ENCODE measurements at regions not wholly inside any gene's neighbourhood (a gene's known extent, or its start where the extent isn't known, plus 50 kb on each side); places are given as distances from the start of the nearest gene placed in this dataset.

DNA sequence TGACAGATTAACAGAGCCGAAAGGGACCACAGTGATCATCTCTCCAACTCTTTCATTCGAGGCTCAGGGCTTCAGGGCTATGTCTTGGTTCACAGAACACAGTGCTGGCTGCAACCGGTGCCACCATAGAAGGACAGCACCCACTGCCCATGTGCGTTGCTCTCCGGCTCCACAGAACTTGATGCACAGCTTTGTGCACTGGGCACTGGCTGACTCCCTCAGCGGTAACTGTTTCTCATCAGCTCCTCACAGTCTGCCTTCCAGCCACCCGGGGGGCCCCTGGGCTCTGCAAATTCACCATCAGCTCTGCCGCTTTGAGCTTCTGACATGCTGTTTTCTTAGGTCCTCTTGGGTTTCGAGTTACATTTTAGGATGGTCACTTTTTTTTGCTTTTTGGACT is 124.3 kb upstream of the RAB12 start:
- no peak overlapping the region for H3K27ac Mint-ChIP-seq (ENCODE audit: unreplicated experiment)
- H3K36me3 Mint-ChIP-seq (ENCODE audit: low read depth): no peaks in the 10 kb centered on the region
- no peak for DNase-seq (ENCODE audit: low spot score)
- H3K4me3 Mint-ChIP-seq (ENCODE audit: unreplicated experiment): no peak overlapping the region
- H3K4me1 Mint-ChIP-seq (ENCODE audit: low read depth): no peaks in the 10 kb centered on the region
- TF ChIP-seq, protein P1, sequence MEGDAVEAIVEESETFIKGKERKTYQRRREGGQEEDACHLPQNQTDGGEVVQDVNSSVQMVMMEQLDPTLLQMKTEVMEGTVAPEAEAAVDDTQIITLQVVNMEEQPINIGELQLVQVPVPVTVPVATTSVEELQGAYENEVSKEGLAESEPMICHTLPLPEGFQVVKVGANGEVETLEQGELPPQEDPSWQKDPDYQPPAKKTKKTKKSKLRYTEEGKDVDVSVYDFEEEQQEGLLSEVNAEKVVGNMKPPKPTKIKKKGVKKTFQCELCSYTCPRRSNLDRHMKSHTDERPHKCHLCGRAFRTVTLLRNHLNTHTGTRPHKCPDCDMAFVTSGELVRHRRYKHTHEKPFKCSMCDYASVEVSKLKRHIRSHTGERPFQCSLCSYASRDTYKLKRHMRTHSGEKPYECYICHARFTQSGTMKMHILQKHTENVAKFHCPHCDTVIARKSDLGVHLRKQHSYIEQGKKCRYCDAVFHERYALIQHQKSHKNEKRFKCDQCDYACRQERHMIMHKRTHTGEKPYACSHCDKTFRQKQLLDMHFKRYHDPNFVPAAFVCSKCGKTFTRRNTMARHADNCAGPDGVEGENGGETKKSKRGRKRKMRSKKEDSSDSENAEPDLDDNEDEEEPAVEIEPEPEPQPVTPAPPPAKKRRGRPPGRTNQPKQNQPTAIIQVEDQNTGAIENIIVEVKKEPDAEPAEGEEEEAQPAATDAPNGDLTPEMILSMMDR (IDR thresholded peaks at IDR 0.05): no peak
- peaks cover 11% of the 10 kb centered on the region for H3K27me3 Mint-ChIP-seq (ENCODE audit: low read depth)
- peaks cover 1% of the 10 kb centered on the region for H3K9me3 Mint-ChIP-seq (ENCODE audit: low read depth)

DNA sequence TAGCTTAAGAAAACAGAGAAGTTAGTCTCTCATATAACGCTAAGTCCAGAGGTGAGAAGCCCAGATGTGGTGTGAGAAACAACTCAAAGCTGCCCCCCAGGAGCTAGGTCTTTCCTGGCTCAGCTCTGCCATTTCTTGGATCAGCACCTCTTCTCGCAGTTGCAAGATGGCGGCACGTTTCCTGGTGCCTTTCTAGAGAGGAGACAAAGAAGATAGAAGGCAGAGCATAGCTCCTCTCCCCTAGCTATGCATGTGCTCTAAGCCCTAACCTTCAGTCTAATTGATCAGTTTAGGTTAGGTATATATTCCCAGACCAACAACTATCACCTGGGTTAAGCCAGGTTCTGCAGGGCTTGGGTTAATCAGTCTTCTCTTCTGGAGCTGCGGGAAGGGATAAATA is 119.5 kb upstream of the RAB12 start:
- peaks cover 1% of the 10 kb centered on the region for H3K36me3 Mint-ChIP-seq (ENCODE audit: low read depth)
- no peak overlapping the region for H3K4me3 Mint-ChIP-seq (ENCODE audit: unreplicated experiment)
- no peaks in the 10 kb centered on the region for H3K4me1 Mint-ChIP-seq (ENCODE audit: low read depth)
- H3K27ac Mint-ChIP-seq (ENCODE audit: unreplicated experiment): no peak overlapping the region
- TF ChIP-seq, protein P1 (IDR thresholded peaks at IDR 0.05): no peak
- no peak for DNase-seq (ENCODE audit: low spot score)
- peaks cover 32% of the 10 kb centered on the region for H3K27me3 Mint-ChIP-seq (ENCODE audit: low read depth)
- H3K9me3 Mint-ChIP-seq (ENCODE audit: low read depth): peaks cover 6% of the 10 kb centered on the region

DNA sequence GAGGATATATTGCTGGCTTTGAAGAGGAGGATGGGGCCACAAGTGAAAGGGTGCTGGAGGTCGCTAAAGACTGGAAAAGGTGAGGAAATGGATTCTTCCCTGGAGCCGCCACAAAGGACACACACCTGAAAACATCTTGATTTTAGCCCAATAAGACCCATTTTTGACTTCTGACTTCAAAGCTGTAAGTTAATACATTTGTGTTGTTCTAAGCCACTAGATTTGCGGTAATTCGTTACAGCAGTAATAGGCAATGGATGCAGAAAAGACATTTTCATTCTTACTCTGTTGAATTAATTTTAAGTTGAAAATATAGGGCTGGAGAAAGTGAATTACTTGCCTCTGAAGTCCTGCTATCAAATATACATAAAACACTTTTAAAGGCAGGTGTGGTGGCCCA is 117.7 kb upstream of the RAB12 start:
- DNase-seq (ENCODE audit: low spot score): no peak
- H3K27ac Mint-ChIP-seq (ENCODE audit: unreplicated experiment): no peak overlapping the region
- H3K4me3 Mint-ChIP-seq (ENCODE audit: unreplicated experiment): no peak overlapping the region
- peaks cover 6% of the 10 kb centered on the region for H3K9me3 Mint-ChIP-seq (ENCODE audit: low read depth)
- TF ChIP-seq, protein P1 (IDR thresholded peaks at IDR 0.05): no peak
- peaks cover 27% of the 10 kb centered on the region for H3K27me3 Mint-ChIP-seq (ENCODE audit: low read depth)
- peaks cover 7% of the 10 kb centered on the region for H3K4me1 Mint-ChIP-seq (ENCODE audit: low read depth)
- peaks cover 1% of the 10 kb centered on the region for H3K36me3 Mint-ChIP-seq (ENCODE audit: low read depth)

DNA sequence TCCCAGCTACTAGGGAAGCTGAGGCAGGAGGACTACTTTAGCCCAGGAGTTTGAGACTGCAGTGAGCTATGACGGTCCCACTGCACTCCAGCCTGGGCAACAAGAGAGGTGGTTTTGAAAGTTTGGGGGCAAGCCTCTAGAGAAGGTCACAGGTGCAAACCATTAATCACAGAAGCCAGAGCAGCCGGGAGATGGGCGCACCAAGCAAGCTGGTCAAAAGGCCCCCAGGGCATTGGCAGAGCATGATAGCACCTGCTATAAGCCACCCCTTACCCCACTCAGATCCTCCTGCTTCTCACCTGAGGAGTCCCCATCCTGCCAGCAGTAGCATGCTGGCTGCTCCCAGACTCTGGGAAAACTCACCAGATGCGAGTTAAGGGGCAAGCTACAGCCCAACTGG is 116.1 kb upstream of the RAB12 start:
- H3K27me3 Mint-ChIP-seq (ENCODE audit: low read depth): peaks cover 27% of the 10 kb centered on the region
- peaks cover 6% of the 10 kb centered on the region for H3K9me3 Mint-ChIP-seq (ENCODE audit: low read depth)
- TF ChIP-seq, protein P1 (IDR thresholded peaks at IDR 0.05): no peak
- peaks cover 12% of the 10 kb centered on the region for H3K4me1 Mint-ChIP-seq (ENCODE audit: low read depth)
- H3K4me3 Mint-ChIP-seq (ENCODE audit: unreplicated experiment): no peak overlapping the region
- H3K36me3 Mint-ChIP-seq (ENCODE audit: low read depth): peaks cover 1% of the 10 kb centered on the region
- no peak overlapping the region for H3K27ac Mint-ChIP-seq (ENCODE audit: unreplicated experiment)
- DNase-seq (ENCODE audit: low spot score): no peak

DNA sequence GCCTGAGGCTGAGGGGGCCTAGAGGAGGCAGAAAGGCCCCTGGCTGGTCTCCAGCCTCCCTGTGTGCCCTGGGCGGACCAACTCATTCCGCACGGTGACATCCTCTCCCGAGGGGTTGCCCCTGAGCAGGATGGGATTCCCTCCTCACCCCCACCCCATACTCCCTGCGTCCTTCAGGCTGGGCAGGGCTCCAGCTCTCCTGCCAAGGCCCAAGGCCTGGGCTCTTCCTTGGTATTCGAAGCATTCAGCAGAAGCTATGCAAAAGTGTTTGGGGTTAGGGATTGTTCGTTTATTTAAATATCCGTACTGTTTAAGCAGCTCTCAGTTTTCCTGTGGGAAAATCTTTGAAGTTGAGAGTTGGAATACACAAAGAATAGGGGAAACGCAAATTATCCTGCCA is 113.1 kb upstream of the RAB12 start:
- peaks cover 2% of the 10 kb centered on the region for H3K9me3 Mint-ChIP-seq (ENCODE audit: low read depth)
- peaks cover 15% of the 10 kb centered on the region for H3K4me1 Mint-ChIP-seq (ENCODE audit: low read depth)
- peaks cover 21% of the 10 kb centered on the region for H3K27me3 Mint-ChIP-seq (ENCODE audit: low read depth)
- peak overlapping the region; percentile 57 for H3K27ac Mint-ChIP-seq (ENCODE audit: unreplicated experiment)
- peak overlapping the region; percentile 6 for H3K4me3 Mint-ChIP-seq (ENCODE audit: unreplicated experiment)
- no peak for DNase-seq (ENCODE audit: low spot score)
- no peaks in the 10 kb centered on the region for H3K36me3 Mint-ChIP-seq (ENCODE audit: low read depth)
- TF ChIP-seq, protein P1 (IDR thresholded peaks at IDR 0.05): no peak

All from chondrocyte (in vitro differentiated cells).